ENCODE measurements at regions not wholly inside any gene's neighbourhood (a gene's known extent, or its start where the extent isn't known, plus 50 kb on each side); places are given as distances from the start of the nearest gene placed in this dataset.

DNA sequence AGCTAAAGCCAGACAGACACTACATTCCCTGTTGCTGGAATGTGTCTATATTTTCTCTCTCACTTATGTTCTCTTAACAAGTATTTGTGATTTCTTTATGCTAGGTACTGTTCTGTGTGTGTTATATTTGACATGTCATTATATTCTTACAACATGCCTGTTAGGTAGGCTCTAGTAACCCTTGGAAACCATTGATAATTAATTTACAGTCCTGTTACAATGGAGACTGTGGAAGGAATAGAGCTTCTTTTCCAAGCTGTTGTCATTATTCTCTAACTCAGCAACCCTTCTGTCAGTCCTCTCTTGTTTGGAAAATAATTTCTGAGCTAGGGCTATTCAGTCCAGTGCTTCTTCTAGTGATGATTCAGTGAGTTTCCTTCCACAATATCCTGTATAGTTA lies 419.1 kb upstream of the BOD1L1 start:
- no peak for DNase-seq (ENCODE audit: low spot score)

DNA sequence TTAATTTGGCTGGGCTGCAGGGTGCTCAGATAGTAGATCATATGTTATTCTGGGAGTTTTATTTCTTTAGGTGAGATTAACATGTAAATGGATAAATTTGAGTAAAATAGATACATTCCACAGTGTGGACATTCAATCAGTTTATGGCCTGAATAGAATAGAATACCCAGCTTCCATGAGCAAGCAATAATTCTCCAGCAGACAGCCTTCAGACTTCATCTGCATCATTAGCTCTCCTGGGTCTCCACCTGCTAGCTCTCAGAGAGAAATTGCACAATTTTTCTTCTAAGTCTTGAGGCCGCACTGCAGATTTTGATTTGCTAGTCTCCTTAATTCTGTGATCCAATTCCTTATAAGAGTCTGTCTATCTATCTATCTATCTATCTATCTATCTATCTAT lies 420.3 kb upstream of the BOD1L1 start:
- DNase-seq (ENCODE audit: low spot score): no peak

DNA sequence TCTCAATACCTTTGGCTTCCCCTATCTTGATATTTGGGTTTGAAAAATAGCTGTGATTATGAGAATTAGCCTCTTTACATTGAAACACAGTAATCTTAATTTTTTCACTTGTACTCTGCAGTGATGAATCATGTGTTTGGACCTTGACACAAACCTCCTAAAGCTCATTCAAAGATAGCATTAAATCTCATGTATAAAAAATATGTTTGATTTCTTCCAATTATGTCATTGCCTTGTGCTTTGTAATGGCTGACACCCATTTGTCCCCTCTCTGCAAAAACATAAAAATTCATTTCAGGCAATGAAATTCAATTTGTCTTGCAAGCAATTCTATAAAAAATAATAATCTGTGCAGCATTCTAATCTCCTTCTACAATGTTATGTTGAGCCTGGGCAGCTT lies 422.4 kb upstream of the BOD1L1 start:
- no peak for DNase-seq (ENCODE audit: low spot score)

DNA sequence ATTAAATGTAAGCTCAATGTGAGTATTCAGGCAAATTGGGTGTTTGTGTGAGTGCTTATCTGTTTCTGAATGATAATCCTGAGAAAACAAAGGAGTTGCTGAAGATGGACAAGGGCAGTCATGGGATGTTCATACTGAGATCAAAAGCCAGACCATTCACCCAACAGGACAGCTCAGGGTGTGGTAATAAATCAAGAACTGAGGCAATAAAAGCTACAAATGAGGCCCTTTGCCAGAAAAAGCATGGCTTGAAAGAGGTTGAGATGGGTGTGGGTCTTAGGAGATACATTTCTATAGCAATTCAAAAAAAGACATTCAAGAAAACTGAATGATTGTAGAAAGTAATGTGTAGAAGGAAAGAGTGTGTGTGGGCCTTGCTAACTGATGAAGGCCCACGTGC lies 425.8 kb upstream of the BOD1L1 start:
- DNase-seq (ENCODE audit: low spot score): no peak

DNA sequence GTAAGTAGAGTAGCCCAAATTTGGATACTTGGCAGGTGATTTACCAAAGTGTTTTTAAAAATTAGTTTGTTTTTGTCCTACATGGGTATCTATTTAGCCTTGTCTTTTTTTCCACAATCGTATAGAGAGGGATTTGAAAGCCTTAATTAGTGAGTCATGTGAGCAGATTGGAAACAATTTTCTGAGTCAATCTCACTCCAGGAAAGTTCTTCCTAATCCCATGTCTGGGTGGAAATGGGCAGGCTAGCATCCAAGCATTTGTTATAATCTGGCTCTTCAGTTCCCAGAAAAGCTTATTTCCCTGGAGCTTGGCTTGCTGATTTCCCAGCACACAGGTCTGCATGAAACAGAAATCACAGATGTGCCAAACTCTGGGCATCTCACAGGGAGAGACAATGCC lies 426.9 kb upstream of the BOD1L1 start:
- DNase-seq (ENCODE audit: low spot score): no peak

DNA sequence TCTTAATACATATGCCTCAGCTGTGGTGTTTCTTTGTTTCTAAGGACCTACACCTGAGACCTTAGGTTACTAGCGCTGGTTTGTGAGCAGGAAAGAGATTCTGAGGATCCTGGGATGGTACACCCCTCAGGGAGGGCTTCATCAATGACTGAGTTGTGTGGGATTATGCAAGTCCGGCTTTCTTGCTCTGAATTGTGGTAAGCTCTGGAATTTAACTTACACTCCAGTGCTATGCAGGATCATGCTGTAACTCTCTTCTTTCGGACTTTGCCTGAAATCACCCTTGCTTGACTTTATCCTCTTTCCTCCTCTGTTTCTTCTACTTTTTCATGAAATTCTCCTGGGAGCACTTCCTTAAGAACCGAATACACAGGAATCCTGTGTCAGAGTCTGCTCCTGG lies 431.5 kb upstream of the BOD1L1 start:
- no peak for DNase-seq (ENCODE audit: low spot score)

DNA sequence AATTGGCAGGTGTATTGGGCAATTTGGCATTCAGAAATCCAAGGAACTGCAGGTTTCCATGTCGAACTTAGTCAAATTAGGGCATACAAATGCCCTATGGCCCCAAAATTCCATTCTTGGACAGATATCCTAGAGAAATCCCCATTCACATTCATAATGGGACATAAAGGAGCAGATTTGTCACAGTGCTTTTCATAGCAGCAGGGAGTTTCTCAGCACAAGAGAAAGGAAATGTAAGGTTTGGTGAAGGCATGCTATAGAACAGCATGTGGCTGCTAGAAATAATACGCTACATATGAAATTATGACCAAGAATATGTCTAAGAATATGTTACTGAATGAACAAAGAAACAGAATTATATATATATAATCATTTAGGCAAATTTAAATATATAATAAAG lies 437.5 kb upstream of the BOD1L1 start:
- DNase-seq (ENCODE audit: low spot score): no peak

DNA sequence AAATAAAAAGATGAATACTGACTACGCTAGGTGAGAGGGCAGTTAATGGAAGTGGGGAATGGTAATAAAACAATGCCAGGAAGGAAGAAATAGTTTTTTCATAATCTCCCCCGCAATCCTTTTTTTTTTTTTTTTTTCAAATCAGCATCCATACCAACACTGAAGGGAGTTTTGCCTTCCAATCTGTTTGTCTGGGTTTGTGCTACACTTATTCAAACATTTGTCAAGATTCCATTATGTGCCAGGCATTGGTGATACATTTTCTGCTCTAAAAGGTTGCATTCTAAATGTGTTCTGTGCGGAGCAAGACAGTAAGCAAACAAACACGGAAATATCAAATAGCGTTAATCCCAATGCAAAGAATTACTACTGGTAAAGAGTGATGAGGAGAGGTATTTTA lies 437.9 kb upstream of the BOD1L1 start:
- no peak for DNase-seq (ENCODE audit: low spot score)

DNA sequence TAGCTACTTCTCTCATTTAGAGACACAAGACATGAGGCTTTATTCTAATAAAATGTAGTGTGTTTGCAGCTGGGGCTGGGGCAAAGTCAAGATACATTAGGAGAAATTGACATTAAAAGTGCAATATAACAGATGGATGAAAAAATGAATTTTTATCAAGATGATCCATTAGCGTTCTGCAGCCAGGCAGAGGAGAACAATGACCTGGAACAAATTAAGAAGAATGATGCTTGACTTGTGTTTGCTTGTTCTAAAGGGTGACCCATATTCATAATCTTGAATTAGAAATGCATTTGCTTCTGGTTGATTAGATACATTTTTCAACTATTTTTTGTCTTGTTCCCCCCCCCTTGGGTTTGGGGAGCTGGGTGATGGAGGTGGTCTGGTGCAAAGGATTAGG lies 439.5 kb upstream of the BOD1L1 start:
- no peak for DNase-seq (ENCODE audit: low spot score)

DNA sequence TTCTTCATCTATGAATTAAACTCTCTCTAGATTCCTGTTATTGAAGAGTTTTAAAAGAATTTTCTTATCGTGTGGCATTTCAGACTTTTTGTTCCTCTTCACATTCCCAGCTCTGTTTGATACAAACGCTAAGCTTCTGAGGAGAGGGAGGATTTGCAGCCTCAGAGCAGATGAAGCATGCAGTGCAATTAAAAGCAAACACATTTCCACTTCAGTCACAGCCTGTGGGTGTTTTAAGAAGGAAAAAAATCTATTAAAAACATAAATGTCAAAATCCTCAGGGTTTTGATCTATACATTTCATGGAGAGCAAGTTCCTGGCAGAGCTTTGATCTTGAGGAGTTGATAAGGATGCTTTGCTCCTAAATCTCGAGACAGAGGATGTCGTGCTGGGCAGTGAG lies 442.4 kb upstream of the BOD1L1 start:
- DNase-seq (ENCODE audit: low spot score): no peak

DNA sequence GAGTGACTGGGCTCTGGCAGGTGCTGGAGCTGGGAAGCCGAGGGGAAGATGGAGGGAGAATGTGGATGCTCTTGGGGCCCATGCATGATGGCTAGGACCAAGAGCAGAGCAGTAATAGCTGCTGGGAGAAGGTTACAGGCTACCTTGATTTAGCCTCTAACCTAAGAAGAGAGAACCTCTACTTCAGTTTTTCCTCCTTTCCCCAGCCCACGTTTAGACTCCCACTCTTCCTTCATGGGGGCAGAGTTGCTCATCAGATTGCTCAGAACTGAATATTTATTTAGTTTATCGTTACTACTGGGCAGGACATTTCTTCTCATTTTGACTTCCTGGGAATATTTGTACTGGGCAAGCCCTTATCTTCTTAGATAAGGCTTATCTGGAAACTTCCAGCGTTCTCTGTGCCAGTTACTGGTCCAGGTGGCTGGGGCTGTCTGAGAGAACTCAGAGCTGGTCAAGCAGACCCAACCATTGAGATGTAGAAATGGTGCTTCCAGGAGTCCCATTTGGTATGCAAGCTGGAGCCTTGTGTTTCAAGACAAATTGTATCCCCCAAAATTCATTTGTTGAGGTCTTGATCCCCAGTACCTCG lies 442.9 kb upstream of the BOD1L1 start:
- no peak for DNase-seq (ENCODE audit: low spot score)

DNA sequence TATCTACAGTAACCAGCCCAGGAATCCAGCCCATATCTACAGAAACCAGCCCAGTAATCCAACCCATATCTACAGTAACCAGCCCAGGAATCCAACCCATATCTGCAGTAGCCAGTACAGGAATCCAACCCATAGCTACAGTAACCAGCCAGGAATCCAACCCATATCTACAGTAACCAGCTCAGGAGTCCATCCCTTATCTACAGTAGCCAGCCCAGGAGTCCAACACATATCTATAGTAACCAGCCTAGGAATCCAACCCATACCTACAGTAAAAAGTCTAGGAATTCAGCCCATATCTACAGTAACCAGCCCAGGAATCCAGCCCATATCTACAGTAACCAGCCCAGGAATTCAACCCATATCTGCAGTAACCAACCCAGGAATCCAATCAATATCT lies 445.0 kb upstream of the BOD1L1 start:
- no peak for DNase-seq (ENCODE audit: low spot score)

DNA sequence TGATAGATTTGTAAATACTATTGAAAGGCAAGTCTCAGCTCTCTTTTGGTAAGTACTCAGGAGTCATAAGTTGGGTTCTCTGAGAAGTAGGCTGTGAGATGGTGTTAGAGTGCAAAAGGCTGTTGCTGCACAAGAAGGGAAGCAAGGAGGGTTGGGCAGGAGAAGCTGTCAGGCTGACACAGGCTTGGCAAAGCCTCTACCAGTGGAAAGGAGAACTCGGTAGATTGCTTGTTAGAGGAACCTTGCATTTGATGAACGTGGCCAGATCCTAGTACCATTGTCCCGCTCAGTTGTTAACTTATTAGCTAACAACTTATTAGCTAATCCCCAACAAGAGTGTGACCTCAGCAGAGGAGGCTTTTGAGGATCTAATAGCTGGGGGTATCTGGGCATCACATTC lies 449.3 kb upstream of the BOD1L1 start:
- no peak for DNase-seq (ENCODE audit: low spot score)

DNA sequence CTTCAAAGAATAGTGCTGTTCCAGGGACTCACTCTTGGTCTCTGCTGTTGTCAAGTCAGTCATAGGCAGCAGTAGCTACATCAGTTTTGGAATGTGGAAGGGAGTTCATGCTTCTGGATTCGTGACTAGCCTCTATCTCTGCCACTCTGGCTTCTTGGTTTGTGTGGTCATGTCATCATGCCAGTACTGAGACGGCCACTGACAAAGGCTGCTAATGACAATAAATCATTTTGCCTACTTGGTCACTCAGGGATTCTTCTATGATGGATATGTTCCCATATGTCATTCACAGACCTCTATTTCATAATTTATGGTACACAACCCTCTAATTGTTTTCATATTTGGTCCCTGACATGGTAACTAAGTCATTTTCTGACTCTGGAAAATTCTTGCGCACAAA lies 450.8 kb upstream of the BOD1L1 start:
- no peak for DNase-seq (ENCODE audit: low spot score)

DNA sequence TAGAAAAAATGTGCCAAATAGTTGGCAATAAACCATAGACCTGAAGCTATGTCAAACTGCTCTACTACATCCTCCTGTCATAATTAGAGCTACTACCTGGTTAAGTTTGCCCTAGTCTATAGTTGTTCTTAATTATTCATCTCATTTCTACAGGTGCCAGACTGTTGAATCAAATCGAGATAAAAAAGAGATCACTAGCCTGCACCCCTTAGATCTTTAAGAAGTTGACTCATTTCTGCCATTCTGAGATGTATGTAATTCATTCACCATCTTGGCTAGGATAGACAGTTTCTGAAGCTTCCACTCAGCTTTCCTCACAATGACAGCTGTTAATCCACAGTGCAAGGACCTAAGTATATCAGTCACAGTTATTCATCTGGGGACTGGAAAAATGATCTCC lies 452.1 kb upstream of the BOD1L1 start:
- DNase-seq (ENCODE audit: low spot score): no peak

DNA sequence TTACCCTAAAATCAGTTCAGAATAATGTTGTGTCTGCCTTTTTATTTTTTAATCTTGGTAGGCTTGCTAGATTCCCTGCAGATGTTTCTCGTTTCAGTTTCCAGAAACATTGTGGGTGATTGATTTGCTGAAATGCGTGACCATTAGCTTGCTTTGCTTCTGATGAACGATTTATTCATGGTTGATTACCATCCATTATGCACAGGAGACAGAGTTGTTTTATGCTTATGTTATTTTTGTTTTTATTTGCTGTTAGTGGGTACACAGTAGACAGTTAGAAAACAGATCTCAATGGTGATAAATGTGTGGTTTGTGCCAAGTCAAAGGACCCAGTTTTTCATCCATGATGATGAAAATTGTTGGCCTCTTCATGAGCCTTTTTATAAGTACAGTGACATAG lies 455.6 kb upstream of the BOD1L1 start:
- DNase-seq (ENCODE audit: low spot score): no peak

DNA sequence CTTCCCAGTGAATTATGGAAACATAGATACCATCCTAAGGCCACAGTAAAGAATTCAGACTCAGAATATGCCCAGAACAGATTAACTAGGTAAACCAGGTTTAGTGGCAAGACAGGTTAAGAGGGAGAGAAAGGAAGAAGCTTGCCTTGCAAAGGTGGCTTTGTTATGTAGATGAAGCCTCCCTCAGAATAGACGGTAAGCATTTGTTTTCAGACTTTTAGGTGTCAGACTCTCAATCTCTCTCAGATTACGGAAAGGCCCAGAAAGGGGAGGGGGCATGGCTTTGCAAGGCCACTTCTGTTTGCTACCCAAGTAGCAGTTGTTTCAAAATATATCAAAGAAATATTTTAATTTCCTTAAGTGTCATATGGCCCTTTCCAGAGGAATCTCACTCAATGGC lies 457.1 kb upstream of the BOD1L1 start:
- no peak for DNase-seq (ENCODE audit: low spot score)

DNA sequence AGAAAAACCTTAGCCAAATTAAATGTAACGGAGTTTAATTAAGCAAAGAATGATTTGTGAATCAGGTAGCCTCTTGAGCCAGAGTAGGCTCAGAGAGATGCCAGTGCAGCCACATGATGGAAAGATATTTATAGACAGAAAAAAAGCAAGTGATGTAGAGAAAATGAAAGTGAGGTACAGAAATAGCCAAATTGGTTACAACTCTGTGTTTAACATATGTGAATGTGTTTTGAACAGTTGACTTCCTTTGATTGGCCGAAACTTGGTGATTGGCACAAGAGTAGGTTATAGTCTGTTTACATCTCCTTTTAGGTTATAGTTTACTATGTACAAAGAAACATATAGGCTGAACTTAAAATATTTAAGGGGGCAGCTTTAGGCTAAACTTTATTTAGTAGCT lies 459.9 kb upstream of the BOD1L1 start:
- no peak for DNase-seq (ENCODE audit: low spot score)

DNA sequence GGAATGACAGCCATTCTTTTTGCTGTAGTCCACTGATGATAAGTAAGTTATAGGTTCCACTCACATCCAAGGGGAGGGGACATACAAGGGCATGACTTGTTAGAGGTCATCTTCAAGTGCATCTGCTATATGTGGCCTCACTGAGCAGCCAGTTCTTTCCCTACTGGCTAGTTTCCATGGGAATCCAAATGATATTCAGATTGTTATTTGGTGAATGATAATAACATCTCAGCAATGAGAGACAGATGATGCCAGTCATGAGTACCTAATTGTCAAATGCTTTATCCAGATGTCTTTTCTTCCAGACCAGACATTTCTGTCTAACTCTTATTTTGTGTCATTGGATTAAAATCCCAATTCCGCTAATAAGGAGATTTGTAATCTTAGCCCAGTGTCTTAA lies 460.4 kb upstream of the BOD1L1 start:
- no peak for DNase-seq (ENCODE audit: low spot score)

DNA sequence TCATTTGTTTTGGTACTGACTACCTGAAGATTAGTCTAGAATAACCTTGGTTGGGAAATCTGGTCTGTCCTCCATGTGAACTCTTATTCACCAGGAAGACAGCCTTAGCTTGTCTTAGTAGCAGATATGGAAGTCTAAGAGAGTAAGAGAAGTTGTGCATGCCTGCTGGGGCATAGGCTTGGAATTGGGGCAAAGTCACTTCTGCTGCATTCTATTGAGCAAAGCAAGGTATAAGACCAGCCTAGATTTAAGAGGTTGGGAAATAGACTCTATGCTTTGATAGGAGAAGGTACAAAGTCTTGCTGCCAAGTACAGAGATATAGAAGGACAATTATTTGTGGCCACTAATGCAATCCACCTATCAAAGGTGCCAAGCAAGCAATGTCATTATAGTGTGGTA lies 464.0 kb upstream of the BOD1L1 start:
- DNase-seq (ENCODE audit: low spot score): no peak

DNA sequence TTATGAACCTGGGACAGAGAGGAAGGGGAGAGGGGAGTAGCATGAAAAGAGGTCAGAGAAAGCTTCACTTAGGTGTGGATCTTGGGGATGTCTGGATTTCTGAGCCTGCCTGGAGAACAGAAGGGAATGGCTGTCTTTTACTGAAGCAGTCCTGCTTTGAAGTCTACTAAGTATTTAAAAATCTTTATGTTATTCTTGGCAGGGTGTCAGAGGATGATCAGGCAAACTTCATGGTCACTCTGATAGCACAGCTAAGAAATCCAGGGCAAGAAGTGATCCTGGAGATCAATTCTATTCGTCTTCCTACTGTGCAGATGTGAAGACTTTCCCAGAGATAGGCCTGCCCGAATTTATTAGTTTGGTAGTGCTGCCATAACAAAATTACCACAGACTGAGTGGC lies 464.4 kb upstream of the BOD1L1 start:
- no peak for DNase-seq (ENCODE audit: low spot score)

DNA sequence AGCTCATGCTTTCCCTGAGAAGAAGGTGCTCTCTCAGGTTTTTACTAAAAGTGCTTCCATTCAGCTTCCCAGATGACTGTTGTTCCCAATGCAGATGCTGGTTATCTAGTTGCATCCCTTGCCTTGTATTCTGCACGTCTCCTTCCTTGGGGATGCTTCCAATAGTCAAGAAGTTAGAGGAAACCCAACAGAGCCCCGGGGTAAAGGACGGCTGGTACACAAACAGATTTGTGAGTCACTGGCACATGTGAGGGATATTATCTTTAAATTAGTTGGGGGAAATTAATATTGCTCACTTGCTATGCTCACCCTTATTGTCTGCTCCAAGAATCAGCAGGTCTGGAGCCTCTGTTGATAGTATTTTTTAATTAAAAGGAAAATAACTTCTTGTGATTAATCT lies 465.2 kb upstream of the BOD1L1 start:
- DNase-seq (ENCODE audit: low spot score): no peak

DNA sequence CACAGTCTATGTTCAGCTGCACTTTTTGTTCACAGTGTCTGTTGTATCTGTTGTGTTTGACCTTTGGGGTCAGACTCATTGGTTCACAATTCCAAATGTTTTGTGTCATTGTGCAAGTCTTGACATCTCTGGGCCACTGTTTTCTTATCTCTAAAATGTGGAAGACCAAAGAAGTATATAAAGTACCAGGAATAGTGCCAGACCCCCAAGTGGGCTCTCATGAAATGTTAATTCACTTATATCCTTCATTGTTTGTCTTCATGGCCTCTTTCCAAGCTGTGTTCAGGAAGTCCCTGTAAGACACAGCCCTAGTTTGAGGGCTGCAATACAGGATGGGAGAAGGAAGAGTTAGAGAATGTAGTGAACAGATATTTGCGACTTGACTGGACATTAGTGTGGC lies 468.3 kb upstream of the BOD1L1 start:
- no peak for DNase-seq (ENCODE audit: low spot score)

DNA sequence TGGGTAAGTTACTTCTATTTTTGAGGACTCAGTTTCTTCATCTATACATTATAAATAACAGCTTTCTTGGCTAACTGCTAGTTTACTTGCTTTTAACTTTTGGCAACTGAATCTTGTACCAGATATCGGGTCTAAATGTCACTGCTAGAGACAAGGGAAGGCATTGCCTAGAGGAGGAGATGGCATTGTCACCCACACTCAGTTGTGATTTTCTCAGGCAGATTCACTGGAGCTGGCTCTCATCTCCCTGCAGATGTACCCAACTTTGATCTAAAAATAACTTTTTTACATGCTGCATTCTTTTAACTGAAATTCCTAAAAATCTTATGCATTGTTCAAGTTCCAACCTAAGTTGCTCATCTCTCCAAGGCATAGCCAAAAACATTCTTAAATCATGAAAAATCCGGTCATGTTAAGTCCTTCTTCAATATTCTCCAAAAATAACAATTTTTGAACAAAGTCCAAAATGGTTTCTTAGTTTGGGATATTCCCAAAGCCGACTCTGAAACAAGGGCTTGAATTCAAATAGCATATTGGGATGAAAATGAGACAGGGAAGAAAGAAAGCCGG lies 469.0 kb upstream of the BOD1L1 start:
- no peak for DNase-seq (ENCODE audit: low spot score)

DNA sequence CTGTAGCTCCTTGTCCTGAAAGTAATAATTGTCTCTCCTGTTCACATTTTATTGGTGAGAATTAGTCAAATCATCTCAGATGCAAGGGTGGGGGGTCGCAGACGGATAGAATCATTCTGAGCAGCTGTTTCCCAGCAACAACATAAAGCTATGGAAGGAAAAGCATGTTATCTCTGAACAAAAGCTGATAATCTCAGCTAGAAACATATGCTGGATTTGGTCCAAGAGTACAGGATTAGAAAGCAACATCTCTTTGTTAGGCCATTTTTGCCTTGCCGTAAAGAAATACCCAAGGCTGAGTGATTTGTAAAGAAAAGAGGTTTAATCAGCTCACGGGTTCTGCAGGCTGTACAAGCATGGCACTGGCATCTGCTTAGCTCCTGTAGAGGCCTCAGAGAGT lies 472.8 kb upstream of the BOD1L1 start:
- no peak for DNase-seq (ENCODE audit: low spot score)

Measured in hematopoietic multipotent progenitor cell treated with erythropoietin and hydrocortisone succinate and interleukin-3 and kit ligand, for 17 days (in vitro differentiated cells).